Mucosa of descending colon (tissue), 3 donors: ENCODE measurements at regions not wholly inside any gene's neighbourhood (a gene's known extent, or its start where the extent isn't known, plus 50 kb on each side); places are given as distances from the start of the nearest gene placed in this dataset.

Experiments used
- ATAC-seq: fragments of 200-7000 bp; cut with Tn5 transposase; one replicate; pipeline ENCODE4 v1.9.1; 2020; ENCODE audit warnings: mild to moderate bottlenecking, moderate library complexity
- DNase-seq, 3 donors: peaks; one replicate each; pipeline ENCODE4 v3.0.0-alpha.2; 2020
- H3K36me3 ChIP-seq: fragments of 200-600 bp; one replicate; pipeline ENCODE4 v1.8.0; 2021; ENCODE audit warnings: low read depth, mild to moderate bottlenecking
- H3K4me1 ChIP-seq: fragments of 200-600 bp; one replicate; pipeline ENCODE4 v1.8.0; 2021; ENCODE audit warnings: low read depth, mild to moderate bottlenecking
- H3K4me3 ChIP-seq: fragments of 200-600 bp; one replicate; pipeline ENCODE4 v1.8.0; 2021; ENCODE audit warnings: mild to moderate bottlenecking
- H3K9me3 ChIP-seq: fragments of 200-600 bp; one replicate; pipeline ENCODE4 v1.8.0; 2021; ENCODE audit warnings: mild to moderate bottlenecking
- CTCF ChIP-seq: fragments of 200-600 bp; IDR thresholded peaks from one replicate; pipeline ENCODE4 v1.8.0; 2022; ENCODE audit warnings: antibody characterized with exemption, mild to moderate bottlenecking
- intact Hi-C, 2 donors: fragments of 100-400 bp; cut with DNase I in 1 of 2; cut with micrococcal nuclease in 1 of 2; formaldehyde crosslinking; loops; one replicate each; pipeline versions ENCODE4 v1.11.0 to v1.11.1; 2022; cut with DNase I, micrococcal nuclease
- donor health status: DM: no; HTN: no; CAD: no; lungs with moderate emphysema.
- donor health status: DM: no; HTN: no; CAD: no.
- donor health status: DM: no; HTN: yes; CAD: no.

GRCh38 chr19:32246006-32246405 lies 99.4 kb upstream of the ZNF507 start:
- Histone ChIP-seq H3K4me3 (no peak overlapping the region), H3K4me1 (no peaks in the 10 kb centered on the region), H3K36me3 (no peaks in the 10 kb centered on the region), H3K9me3 (no peaks in the 10 kb centered on the region)
- intact Hi-C loops = no loop called here
- ATAC-seq (no peak), DNase-seq (no peak)
- no peak for TF ChIP-seq CTCF

GRCh38 chr19:32251634-32252332 lies 93.6 kb upstream of the ZNF507 start:
- no peaks in the 10 kb centered on the region for H3K36me3 ChIP-seq
- no peaks in the 10 kb centered on the region for H3K4me1 ChIP-seq
- ATAC-seq = no peak
- TF ChIP-seq CTCF = no peak
- no peak for DNase-seq
- no peaks in the 10 kb centered on the region for H3K9me3 ChIP-seq
- H3K4me3 ChIP-seq = no peak overlapping the region
- intact Hi-C loops = no loop called here

GRCh38 chr19:32252333-32252669 lies 93.1 kb upstream of the ZNF507 start:
- Histone ChIP-seq H3K4me1 (no peaks in the 10 kb centered on the region), H3K36me3 (no peaks in the 10 kb centered on the region), H3K9me3 (no peaks in the 10 kb centered on the region), H3K4me3 (no peak overlapping the region)
- no peak for DNase-seq
- TF ChIP-seq CTCF = no peak
- intact Hi-C loops = no loop called here
- no peak for ATAC-seq

GRCh38 chr19:32253683-32254508 lies 91.5 kb upstream of the ZNF507 start:
- no peak for ATAC-seq
- intact Hi-C loops = no loop called here
- Histone ChIP-seq H3K4me3 (no peak overlapping the region), H3K9me3 (no peaks in the 10 kb centered on the region), H3K4me1 (no peaks in the 10 kb centered on the region), H3K36me3 (no peaks in the 10 kb centered on the region)
- DNase-seq = no peak
- TF ChIP-seq CTCF = no peak

- H3K36me3 ChIP-seq = no peaks in the 10 kb centered on the region
- intact Hi-C loops = no loop called here
- H3K4me1 ChIP-seq = no peaks in the 10 kb centered on the region
- H3K9me3 ChIP-seq = no peaks in the 10 kb centered on the region
- TF ChIP-seq CTCF = no peak
- H3K4me3 ChIP-seq = no peak overlapping the region
- no peak for DNase-seq
- no peak for ATAC-seq
These were observed 90.9 kb upstream of the ZNF507 start for GRCh38 chr19:32254509-32254890.
